Glomerular visceral epithelial cell (primary cell): ENCODE measurements at regions not wholly inside any gene's neighbourhood (a gene's known extent, or its start where the extent isn't known, plus 50 kb on each side); places are given as distances from the start of the nearest gene placed in this dataset.
"Not testable (repeated sequence)": the region's sequence is repeated elsewhere in the genome, so short reads cannot be mapped to it uniquely, and the experiment has no call there.

Source experiments
- DNase-seq: peaks from one replicate; pipeline ENCODE4 v3.0.0-alpha.2; 2016; ENCODE audit errors: extremely low spot score

GRCh38 chr1:164433141-164433817, 125.7 kb upstream of the PBX1 start:
- DNase-seq = no peak

DNA sequence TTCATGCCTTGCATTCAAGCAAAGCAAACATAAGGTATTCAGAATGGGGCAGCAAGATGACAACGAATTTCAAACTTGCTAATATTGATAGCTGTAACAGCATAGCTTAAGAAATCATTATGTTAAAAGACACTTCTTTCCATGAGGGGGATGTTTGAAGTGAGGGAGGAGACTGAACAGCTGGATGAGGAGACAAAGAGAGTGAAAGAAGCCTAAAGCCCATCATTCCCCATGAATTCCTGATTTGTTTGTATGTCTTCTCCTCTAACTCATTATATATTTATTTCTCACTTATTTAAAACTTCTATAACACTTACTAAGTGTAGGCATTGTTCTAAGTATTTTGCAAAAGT, 125.2 kb upstream of the PBX1 start:
- no peak for DNase-seq

DNA sequence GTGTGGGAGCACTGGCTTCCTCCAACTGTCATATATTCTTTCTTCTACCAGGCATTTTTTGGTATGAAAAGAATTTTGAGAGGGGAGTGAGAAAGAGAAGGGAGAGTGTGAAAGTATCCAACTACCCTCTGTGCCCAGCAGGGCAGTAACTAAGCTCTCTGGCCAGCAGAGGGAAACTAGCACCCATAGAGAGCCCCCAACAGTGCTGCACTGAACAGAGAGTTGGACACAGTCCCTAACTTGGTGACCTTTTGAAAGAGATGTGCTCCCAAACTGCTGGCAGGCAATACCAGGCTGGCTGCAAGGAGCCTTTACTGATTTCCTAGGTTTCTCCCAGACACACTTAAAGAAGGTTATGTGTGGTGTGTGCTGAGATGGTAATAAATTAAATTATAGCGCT, 118.8 kb upstream of the PBX1 start:
- no peak for DNase-seq

- no peak for DNase-seq
These were observed 115.8 kb upstream of the PBX1 start for GRCh38 chr1:164443166-164443565.

- no peak for DNase-seq
These were observed 115.1 kb upstream of the PBX1 start for GRCh38 chr1:164443836-164444235.

DNA sequence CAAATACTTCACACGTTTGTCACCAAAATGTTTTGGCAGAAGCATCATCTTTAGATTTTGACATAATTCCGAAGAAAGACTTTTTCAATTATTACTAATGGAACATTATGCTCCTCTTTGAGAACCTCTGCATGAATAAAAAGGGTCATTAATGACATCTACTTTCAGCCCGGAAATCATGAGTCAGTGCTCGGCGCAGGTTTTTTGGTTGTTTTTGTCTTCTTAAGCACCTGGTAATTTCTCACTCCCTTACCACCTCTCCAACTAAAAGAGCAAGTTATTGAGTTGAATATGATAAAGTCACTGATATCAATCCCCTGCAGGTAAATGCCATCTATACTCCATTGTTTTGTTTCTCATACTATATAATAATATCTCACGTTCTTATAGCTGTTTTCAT, 113.0 kb upstream of the PBX1 start:
- no peak for DNase-seq

DNA sequence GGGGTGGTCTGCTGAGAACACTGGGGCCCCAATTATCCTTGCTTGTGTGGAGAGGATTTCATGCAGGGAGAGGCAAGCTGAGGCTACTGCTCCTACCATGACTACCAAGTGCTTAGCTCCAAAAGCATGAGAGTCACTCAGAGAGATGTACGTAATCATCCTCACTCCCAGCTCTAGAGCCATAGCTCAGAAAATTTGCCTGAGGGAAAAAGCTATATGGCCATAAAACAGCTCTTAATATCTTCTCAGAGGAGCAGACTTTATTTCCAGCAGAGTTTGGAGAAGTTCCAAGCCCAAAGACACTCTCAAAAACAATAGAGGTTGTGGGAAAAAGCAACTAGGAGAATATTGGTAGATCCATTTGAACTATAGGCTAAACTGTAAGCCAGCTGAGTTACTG, 106.4 kb upstream of the PBX1 start:
- DNase-seq = no peak

DNA sequence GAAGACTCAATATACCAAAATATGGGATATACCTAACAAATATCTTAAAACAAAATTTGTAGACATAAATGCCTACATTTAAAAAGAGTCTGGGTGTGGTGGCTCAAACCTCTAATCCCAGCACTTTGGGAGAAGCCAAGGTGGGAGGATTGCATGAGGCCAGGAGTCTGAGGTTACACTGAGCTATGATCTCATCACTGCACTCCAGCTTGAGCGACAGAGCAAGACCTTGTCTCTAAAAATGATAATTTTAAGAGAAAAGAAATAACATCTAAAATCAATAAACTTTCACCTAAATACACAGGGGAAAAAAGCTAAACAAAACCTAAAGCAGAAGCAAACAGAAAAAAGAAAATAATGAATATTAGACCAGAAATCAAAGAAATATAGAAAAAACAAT, 102.7 kb upstream of the PBX1 start:
- no peak for DNase-seq

DNA sequence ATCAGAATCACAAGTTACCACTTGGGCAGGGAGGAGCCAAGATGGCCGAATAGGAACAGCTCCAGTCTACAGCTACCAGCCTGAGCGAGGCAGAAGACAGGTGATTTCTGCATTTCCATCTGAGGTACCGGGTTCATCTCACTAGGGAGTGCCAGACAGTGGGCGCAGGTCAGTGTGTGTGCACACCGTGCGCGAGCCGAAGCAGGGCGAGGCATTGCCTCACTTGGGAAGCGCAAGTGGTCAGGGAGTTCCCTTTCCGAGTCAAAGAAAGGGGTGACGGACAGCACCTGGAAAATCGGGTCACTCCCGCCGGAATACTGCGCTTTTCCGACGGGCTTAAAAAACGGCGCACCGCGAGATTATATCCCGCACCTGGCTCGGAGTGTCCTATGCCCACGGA, 99.8 kb upstream of the PBX1 start:
- DNase-seq = not testable (repeated sequence)

GRCh38 chr1:164466001-164466421, 93.0 kb upstream of the PBX1 start:
- no peak for DNase-seq

DNA sequence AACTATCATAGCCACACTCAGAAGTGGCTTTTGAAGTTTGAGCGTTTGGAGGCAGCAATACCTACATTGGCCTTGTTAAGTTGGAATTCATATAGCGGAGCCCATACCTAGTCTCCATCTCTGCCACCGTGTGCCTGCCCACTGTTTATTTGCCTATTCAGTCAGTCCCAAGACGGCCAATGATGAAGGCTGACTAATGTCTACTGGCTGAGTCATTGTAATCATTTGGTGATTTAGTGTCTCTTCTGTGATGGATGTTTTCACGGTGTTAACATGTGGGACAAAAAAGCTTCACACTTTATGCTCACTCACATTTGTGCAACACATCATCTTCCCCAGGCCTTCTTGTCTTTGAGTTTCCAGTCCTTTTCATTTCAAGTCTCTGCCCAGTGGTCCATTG, 92.6 kb upstream of the PBX1 start:
- DNase-seq = no peak

- DNase-seq = no peak
These were observed 88.0 kb upstream of the PBX1 start for GRCh38 chr1:164470996-164471395.

- DNase-seq = no peak
These were observed 86.1 kb upstream of the PBX1 start for GRCh38 chr1:164472841-164473240.

- DNase-seq = no peak
These were observed 85.4 kb upstream of the PBX1 start for GRCh38 chr1:164473544-164473943.

DNA sequence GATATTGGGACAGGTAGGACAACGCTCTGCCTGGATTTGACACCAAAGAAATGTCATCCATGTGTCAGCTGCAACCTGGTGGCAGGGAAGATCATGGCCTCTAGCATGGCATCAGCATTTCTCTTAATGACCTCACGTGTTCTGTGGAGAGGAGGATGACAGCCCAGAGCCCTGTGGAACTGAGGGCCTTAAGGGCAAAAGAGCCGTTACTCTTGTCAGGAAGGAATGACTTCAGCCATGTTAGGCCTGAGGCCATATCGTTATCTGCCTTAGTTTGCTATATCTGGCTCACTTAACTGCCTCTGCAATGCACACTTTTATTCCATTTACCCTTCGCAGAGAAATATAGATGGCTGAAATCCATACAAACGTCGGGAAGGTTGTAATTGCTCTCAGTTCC, 83.2 kb upstream of the PBX1 start:
- DNase-seq = no peak

GRCh38 chr1:164477343-164477742, 81.6 kb upstream of the PBX1 start:
- no peak for DNase-seq

DNA sequence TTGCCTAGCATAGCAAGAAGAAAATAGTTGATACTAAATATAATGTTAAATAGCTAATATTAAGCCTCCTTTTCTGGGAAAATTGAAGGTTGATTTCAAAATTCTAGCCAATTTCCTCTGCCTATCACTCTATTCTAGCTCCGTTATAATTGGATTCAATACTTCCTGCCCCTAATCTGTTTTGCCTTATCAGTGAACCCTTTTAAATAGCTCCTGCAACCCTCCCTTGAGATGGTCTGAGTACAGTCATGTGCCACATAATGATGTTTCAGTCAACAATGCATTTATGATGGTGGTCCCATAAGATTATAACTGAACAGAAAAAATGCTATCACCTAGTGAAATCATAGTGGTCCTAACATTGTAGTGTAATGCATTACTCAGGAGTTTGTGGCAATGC, 79.7 kb upstream of the PBX1 start:
- no peak for DNase-seq

DNA sequence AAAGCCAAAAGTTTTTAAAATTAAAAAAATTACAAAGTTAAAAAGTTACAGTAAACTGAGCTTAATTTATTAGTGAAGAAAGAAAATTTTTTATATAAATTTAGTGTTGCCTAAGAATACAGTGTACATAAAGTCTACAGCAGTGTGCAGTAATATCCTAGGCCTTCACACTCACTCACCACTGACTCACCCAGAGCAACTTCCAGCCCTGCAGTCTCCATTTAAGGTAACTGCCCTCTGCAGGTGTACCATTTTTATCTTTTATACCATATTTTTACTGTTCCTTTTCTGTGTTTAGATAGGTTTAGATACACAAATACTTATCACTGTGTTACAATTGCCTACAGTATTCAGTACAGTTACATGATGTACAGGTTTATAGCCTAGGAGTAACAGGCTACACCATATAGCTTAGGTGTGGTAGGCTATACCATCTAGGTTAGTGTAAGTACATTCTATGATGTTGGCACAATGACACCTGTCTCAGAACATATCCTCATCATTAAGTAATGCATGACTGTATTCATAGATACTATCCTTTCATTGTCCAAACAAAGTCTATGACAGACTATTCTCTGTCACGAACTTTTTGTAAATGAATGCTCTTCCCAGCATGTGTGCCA, 78.6 kb upstream of the PBX1 start:
- DNase-seq = no peak

DNA sequence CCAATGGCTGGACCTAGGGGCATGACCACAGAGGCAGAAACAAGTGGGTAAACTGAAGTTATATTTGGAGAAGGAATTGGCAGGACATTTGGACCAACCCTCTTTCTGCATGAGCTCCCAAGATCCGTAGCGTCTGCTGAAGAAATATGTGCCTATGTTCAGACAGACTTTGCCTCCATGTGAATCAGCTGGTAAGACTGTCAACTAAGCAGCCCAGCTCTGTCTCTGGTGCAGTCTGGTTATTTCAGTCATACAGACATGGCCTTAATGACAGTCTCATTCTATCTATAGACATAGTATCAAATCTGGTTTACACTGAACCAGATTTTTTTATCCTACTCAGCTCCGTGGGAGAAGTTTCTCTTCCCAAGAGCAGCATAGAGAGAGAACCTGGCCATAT, 63.1 kb upstream of the PBX1 start:
- no peak for DNase-seq

DNA sequence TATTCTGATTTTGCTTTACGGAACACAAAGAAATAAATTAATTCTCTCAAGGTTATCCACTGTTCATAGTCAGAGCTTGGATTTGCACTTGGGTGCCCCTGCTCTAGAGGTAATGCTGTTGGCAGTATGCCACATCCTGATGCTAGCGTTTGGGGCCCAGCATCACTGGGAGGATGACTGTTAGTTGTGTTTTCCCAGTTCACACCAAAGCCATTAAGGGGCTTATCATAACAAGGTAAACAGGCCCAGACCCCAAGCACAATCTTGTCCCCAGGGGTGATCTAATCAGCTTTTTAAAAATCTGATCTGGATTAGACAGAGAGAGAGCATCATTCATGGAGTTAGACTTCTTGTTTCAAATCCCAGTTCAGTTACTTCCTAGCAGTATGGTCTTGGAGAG, 60.2 kb upstream of the PBX1 start:
- no peak for DNase-seq

- no peak for DNase-seq
These were observed 54.2 kb upstream of the PBX1 start for GRCh38 chr1:164504749-164505148.
